CD4-positive, alpha-beta T cell (primary cell): ENCODE measurements at regions not wholly inside any gene's neighbourhood (a gene's known extent, or its start where the extent isn't known, plus 50 kb on each side); places are given as distances from the start of the nearest gene placed in this dataset.

ENCODE experiments used
- ATAC-seq: fragments of 200-7000 bp; cut with Tn5 transposase; one replicate; pipeline ENCODE4 v1.10.0; 2022; ENCODE audit warnings: mild to moderate bottlenecking; ENCODE audit not compliant: poor library complexity
- CTCF ChIA-PET: fragments of 350-600 bp; sonication (Branson Sonifier 250); formaldehyde crosslinking; loops from one replicate; lab custom pipeline; 2021; ENCODE audit warnings: antibody characterized with exemption, inconsistent platforms; lab: Charles Lee
- POLR2A ChIA-PET: fragments of 350-600 bp; sonication (Branson Sonifier 250); formaldehyde crosslinking; loops from one replicate; lab custom pipeline; 2021; ENCODE audit warnings: antibody characterized with exemption, inconsistent platforms; lab: Charles Lee
- DNase-seq, 14 experiments: peaks; one replicate each; pipeline ENCODE4 v3.0.0-alpha.2; 2013 to 2020; ENCODE audit warnings: mixed read lengths in 2 of 14
- H3K27ac ChIP-seq, 2 donors: one replicate each; pipeline versions ENCODE4 v1.5.1 to v1.7.0; 2013; ENCODE audit warnings: low read length in 2 of 2, low read depth in 1 of 2, mild to moderate bottlenecking in 1 of 2
- H3K27me3 ChIP-seq, 2 experiments: 1 replicate in 1 of 2; 2 replicates in 1 of 2; pipeline versions ENCODE4 v1.6.1 to v1.7.0; 2013; ENCODE audit warnings: low read length in 2 of 2, control low read depth in 1 of 2, mild to moderate bottlenecking in 1 of 2, moderate library complexity in 1 of 2; ENCODE audit not compliant: insufficient read depth in 2 of 2, control insufficient read depth in 1 of 2
- H3K36me3 ChIP-seq: one replicate; pipeline ENCODE4 v1.6.1; 2013; ENCODE audit warnings: low read length, control low read depth; ENCODE audit not compliant: insufficient read depth
- H3K4me1 ChIP-seq: one replicate; pipeline ENCODE4 v1.6.1; 2013; ENCODE audit warnings: low read length, control low read depth; ENCODE audit not compliant: insufficient read depth
- H3K4me3 ChIP-seq: one replicate; pipeline ENCODE4 v1.5.1; 2013; ENCODE audit warnings: mild to moderate bottlenecking, low read length, moderate library complexity
- H3K9me3 ChIP-seq, 2 experiments: 1 replicate in 1 of 2; 2 replicates in 1 of 2; pipeline versions ENCODE4 v1.6.1 to v1.7.0; 2013; ENCODE audit warnings: low read length in 2 of 2, mild to moderate bottlenecking in 2 of 2, control low read depth in 1 of 2, moderate library complexity in 1 of 2; ENCODE audit not compliant: control insufficient read depth in 1 of 2, insufficient read depth in 1 of 2
- H3K27ac Mint-ChIP-seq: one replicate; pipeline ENCODE4 v1.8.0; 2020; ENCODE audit warnings: mixed read lengths
- H3K27me3 Mint-ChIP-seq: one replicate; pipeline ENCODE4 v1.8.0; 2021; ENCODE audit warnings: mixed read lengths
- H3K36me3 Mint-ChIP-seq: one replicate; pipeline ENCODE4 v1.8.0; 2021; ENCODE audit warnings: low read depth, mixed read lengths
- H3K4me1 Mint-ChIP-seq: one replicate; pipeline ENCODE4 v1.8.0; 2021; ENCODE audit warnings: low read depth, mixed read lengths
- H3K4me3 Mint-ChIP-seq: one replicate; pipeline ENCODE4 v1.8.0; 2020; ENCODE audit warnings: mild to moderate bottlenecking, mixed read lengths
- H3K9me3 Mint-ChIP-seq: one replicate; pipeline ENCODE4 v1.8.0; 2020; ENCODE audit warnings: mixed read lengths
- CTCF ChIP-seq: fragments of 200-600 bp; IDR thresholded peaks from one replicate; pipeline ENCODE4 v1.8.0; 2022; ENCODE audit warnings: antibody characterized with exemption, mild to moderate bottlenecking
- intact Hi-C, 2 experiments: fragments of 100-400 bp; cut with DNase I in 1 of 2; cut with micrococcal nuclease in 1 of 2; formaldehyde crosslinking; loops; one replicate each; pipeline versions ENCODE4 v1.15.1 to v1.9.0; 2023 to 2025; cut with DNase I, micrococcal nuclease

GRCh38 chr10:130329792-130330191, 193.6 kb downstream of the GLRX3 start:
- Histone ChIP-seq H3K4me1 (no peaks in the 10 kb centered on the region), H3K27ac (no peak overlapping the region), H3K9me3 (peaks cover 0 to 47% of the 10 kb centered on the region in 2 experiments), H3K36me3 (no peaks in the 10 kb centered on the region), H3K4me3 (no peak overlapping the region), H3K27me3 (peaks cover 0 to 2% of the 10 kb centered on the region in 2 experiments)
- no peak for TF ChIP-seq CTCF
- Mint-ChIP-seq H3K27ac (no peak overlapping the region), H3K4me3 (no peak overlapping the region), H3K36me3 (no peaks in the 10 kb centered on the region), H3K4me1 (no peaks in the 10 kb centered on the region), H3K27me3 (peaks cover 17% of the 10 kb centered on the region), H3K9me3 (no peaks in the 10 kb centered on the region)
- intact Hi-C loops, result loop anchor here in 1 of 2 experiments (5.0 kb wide), 1 partner anchor 137 kb away; no protein-coding TSS in a partner anchor
- CTCF ChIA-PET, result no interaction called here
- no peak for ATAC-seq
- POLR2A ChIA-PET, result no interaction called here
- no peak for DNase-seq

DNA sequence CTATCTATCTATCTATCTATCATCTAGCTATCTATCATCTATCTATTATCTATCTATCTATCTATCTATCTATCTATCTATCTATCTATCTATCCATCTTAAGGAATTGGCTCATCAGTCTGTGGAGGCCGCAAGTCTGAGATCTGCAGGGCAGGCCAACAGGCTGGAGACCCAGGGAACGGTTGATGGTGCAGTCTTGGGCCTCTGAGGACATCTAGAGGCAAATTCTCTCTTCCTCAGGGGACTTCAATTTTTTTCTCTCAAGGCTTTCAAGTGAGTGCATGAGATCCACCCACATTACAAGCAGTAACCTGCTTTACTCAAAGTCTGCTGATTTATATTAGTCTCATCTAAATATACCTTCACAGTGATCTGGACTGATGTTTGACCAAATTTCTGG, 197.0 kb downstream of the GLRX3 start:
- no peaks in the 10 kb centered on the region for H3K4me1 Mint-ChIP-seq
- H3K4me1 ChIP-seq, result no peaks in the 10 kb centered on the region
- H3K36me3 Mint-ChIP-seq, result no peaks in the 10 kb centered on the region

GRCh38 chr10:130335336-130335735, 199.1 kb downstream of the GLRX3 start:
- no peak for TF ChIP-seq CTCF
- ATAC-seq (no peak), DNase-seq (no peak)
- H3K27me3 Mint-ChIP-seq, result peaks cover 22% of the 10 kb centered on the region
- intact Hi-C loops, result no loop called here
- POLR2A ChIA-PET, result no interaction called here
- Histone ChIP-seq H3K27me3 (no peaks in the 10 kb centered on the region), H3K4me3 (no peak overlapping the region), H3K9me3 (peaks cover 0 to 49% of the 10 kb centered on the region in 2 experiments), H3K36me3 (no peaks in the 10 kb centered on the region), H3K4me1 (no peaks in the 10 kb centered on the region), H3K27ac (no peak overlapping the region)
- no peaks in the 10 kb centered on the region for H3K9me3 Mint-ChIP-seq
- no peak overlapping the region for H3K27ac Mint-ChIP-seq
- H3K36me3 Mint-ChIP-seq, result no peaks in the 10 kb centered on the region
- H3K4me3 Mint-ChIP-seq, result no peak overlapping the region
- no peaks in the 10 kb centered on the region for H3K4me1 Mint-ChIP-seq
- CTCF ChIA-PET, result no interaction called here

More for the DNA sequence above, 197.0 kb downstream of the GLRX3 start:
- H3K27me3 Mint-ChIP-seq, result peaks cover 20% of the 10 kb centered on the region
- ATAC-seq (no peak), DNase-seq (no peak)
- H3K36me3 ChIP-seq, result no peaks in the 10 kb centered on the region
- H3K27me3 ChIP-seq, result peaks cover 0 to 1% of the 10 kb centered on the region in 2 experiments
- H3K9me3 Mint-ChIP-seq, result no peaks in the 10 kb centered on the region
- no peak overlapping the region for H3K27ac ChIP-seq
- no peak overlapping the region for H3K27ac Mint-ChIP-seq
- no peak overlapping the region for H3K4me3 ChIP-seq
- CTCF ChIA-PET, result no interaction called here
- POLR2A ChIA-PET, result no interaction called here
- no peak for TF ChIP-seq CTCF
- H3K9me3 ChIP-seq, result peaks cover 0 to 49% of the 10 kb centered on the region in 2 experiments
- no peak overlapping the region for H3K4me3 Mint-ChIP-seq
- intact Hi-C loops, result loop anchor here in 1 of 2 experiments (5.0 kb wide), 1 partner anchor 141 kb away; no protein-coding TSS in a partner anchor
